ENCODE measurements at regions not wholly inside any gene's neighbourhood (a gene's known extent, or its start where the extent isn't known, plus 50 kb on each side); places are given as distances from the start of the nearest gene placed in this dataset.
A peak's percentile ranks its signal among the peaks of the same experiment; 100 is the strongest.

- no peaks in the 10 kb centered on the region for H3K79me2 ChIP-seq (ENCODE audit: insufficient read depth, low read length)
- no peaks in the 10 kb centered on the region for H3K36me3 ChIP-seq (ENCODE audit: insufficient read depth, low read length)
- no peaks in the 10 kb centered on the region for H3K9me3 ChIP-seq (ENCODE audit: insufficient read depth, low read depth, low read length)
- H3K9ac ChIP-seq (ENCODE audit: low read depth, low read length, poor library complexity, severe bottlenecking): no peak overlapping the region
- H3F3A ChIP-seq (ENCODE audit: low read depth): no peaks in the 10 kb centered on the region
- no peaks in the 10 kb centered on the region for H3K9me2 ChIP-seq (replicated peaks; ENCODE audit: low read depth, low read length)
- no peaks in the 10 kb centered on the region for H3K4me1 ChIP-seq (ENCODE audit: insufficient read depth, low read length, poor library complexity, severe bottlenecking)
- H3K4me3 ChIP-seq (ENCODE audit: low read length, poor library complexity, severe bottlenecking): no peak overlapping the region
- H4K20me1 ChIP-seq (ENCODE audit: insufficient read depth, low read length, poor library complexity, severe bottlenecking): no peaks in the 10 kb centered on the region
- H3K27me3 ChIP-seq (ENCODE audit: insufficient read depth, low read length, poor library complexity, severe bottlenecking): no peaks in the 10 kb centered on the region
- H3K4me2 ChIP-seq (ENCODE audit: low read depth, low read length, poor library complexity, severe bottlenecking): no peak overlapping the region
- TF ChIP-seq, protein P1, sequence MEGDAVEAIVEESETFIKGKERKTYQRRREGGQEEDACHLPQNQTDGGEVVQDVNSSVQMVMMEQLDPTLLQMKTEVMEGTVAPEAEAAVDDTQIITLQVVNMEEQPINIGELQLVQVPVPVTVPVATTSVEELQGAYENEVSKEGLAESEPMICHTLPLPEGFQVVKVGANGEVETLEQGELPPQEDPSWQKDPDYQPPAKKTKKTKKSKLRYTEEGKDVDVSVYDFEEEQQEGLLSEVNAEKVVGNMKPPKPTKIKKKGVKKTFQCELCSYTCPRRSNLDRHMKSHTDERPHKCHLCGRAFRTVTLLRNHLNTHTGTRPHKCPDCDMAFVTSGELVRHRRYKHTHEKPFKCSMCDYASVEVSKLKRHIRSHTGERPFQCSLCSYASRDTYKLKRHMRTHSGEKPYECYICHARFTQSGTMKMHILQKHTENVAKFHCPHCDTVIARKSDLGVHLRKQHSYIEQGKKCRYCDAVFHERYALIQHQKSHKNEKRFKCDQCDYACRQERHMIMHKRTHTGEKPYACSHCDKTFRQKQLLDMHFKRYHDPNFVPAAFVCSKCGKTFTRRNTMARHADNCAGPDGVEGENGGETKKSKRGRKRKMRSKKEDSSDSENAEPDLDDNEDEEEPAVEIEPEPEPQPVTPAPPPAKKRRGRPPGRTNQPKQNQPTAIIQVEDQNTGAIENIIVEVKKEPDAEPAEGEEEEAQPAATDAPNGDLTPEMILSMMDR (conservative IDR thresholded peaks at IDR 0.05; ENCODE audit: low read length): no peak
- no peak for TF ChIP-seq EZH2phosphoT487 (IDR thresholded peaks at IDR 0.05; ENCODE audit: borderline replicate concordance)
- H2AFZ ChIP-seq (ENCODE audit: low read length): no peak overlapping the region
These were observed 176.4 kb upstream of the PALMD start for GRCh38 chr1:99469550-99469971.

DNA sequence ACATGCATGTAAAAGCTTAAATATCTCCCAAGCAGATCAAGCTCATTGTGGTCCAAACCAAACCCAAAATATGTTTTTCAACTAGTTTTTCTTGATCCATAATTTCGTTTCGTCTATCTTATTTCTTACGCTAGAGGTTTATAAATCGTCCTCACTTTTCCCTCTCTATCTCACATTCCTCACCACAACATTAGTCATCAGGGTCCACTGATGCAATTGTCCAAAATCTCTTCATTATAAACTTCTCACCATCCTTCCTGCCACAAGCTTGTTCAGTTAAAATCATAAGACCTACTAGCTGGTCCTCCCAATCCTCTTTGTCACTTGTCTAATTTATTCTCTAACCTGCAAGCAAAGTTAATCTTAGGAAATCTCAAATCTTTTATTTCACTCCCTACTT is 173.0 kb upstream of the PALMD start:
- no peaks in the 10 kb centered on the region for H3K4me1 ChIP-seq (ENCODE audit: insufficient read depth, low read length, poor library complexity, severe bottlenecking)
- H4K20me1 ChIP-seq (ENCODE audit: insufficient read depth, low read length, poor library complexity, severe bottlenecking): no peaks in the 10 kb centered on the region
- no peak overlapping the region for H3K4me2 ChIP-seq (ENCODE audit: low read depth, low read length, poor library complexity, severe bottlenecking)
- no peak overlapping the region for H2AFZ ChIP-seq (ENCODE audit: low read length)
- H3K79me2 ChIP-seq (ENCODE audit: insufficient read depth, low read length): no peaks in the 10 kb centered on the region
- no peak overlapping the region for H3K9ac ChIP-seq (ENCODE audit: low read depth, low read length, poor library complexity, severe bottlenecking)
- no peak overlapping the region for H3K4me3 ChIP-seq (ENCODE audit: low read length, poor library complexity, severe bottlenecking)
- no peaks in the 10 kb centered on the region for H3K9me3 ChIP-seq (ENCODE audit: insufficient read depth, low read depth, low read length)
- H3K9me2 ChIP-seq (replicated peaks; ENCODE audit: low read depth, low read length): no peaks in the 10 kb centered on the region
- no peaks in the 10 kb centered on the region for H3F3A ChIP-seq (ENCODE audit: low read depth)
- H3K27me3 ChIP-seq (ENCODE audit: insufficient read depth, low read length, poor library complexity, severe bottlenecking): no peaks in the 10 kb centered on the region
- no peak for TF ChIP-seq EZH2phosphoT487 (IDR thresholded peaks at IDR 0.05; ENCODE audit: borderline replicate concordance)
- TF ChIP-seq, protein P1 (conservative IDR thresholded peaks at IDR 0.05; ENCODE audit: low read length): no peak
- H3K36me3 ChIP-seq (ENCODE audit: insufficient read depth, low read length): no peaks in the 10 kb centered on the region

DNA sequence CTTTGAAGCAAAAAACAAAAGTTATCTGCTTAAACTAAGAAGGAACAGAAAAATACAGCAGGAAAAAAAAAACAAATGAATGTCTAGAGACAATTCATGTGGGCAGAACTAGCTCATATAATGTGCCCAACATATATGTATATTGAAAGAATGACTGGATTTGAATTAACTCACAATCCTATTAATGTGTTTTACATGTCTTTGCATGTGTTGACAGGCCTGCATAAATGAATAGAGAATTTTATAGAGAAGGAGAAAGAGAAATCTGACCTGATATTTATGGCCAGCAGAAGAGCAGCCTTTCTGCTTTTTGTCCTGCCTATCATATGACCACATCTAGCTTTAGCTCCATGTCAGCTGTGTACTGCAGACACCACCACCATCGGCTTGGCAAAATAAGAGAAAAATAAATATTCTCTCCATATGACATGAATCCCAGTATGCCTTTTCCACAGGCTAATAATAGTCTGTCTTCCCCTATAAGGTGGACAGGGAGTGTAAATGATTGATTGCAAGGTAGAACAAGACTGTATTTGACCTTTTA is 171.5 kb upstream of the PALMD start:
- Histone ChIP-seq H4K20me1 (ENCODE audit: insufficient read depth, low read length, poor library complexity, severe bottlenecking) (no peaks in the 10 kb centered on the region), H3F3A (ENCODE audit: low read depth) (no peaks in the 10 kb centered on the region), H3K27me3 (ENCODE audit: insufficient read depth, low read length, poor library complexity, severe bottlenecking) (no peaks in the 10 kb centered on the region), H3K4me3 (ENCODE audit: low read length, poor library complexity, severe bottlenecking) (no peak overlapping the region), H3K79me2 (ENCODE audit: insufficient read depth, low read length) (no peaks in the 10 kb centered on the region), H3K4me2 (ENCODE audit: low read depth, low read length, poor library complexity, severe bottlenecking) (no peak overlapping the region), H3K9me2 (replicated peaks; ENCODE audit: low read depth, low read length) (no peaks in the 10 kb centered on the region), H3K9ac (ENCODE audit: low read depth, low read length, poor library complexity, severe bottlenecking) (no peak overlapping the region), H3K4me1 (ENCODE audit: insufficient read depth, low read length, poor library complexity, severe bottlenecking) (no peaks in the 10 kb centered on the region), H3K9me3 (ENCODE audit: insufficient read depth, low read depth, low read length) (no peaks in the 10 kb centered on the region), H2AFZ (ENCODE audit: low read length) (0 out of 2 replicates have a peak overlapping the region, but pooled peaks have one; percentile 15), H3K36me3 (ENCODE audit: insufficient read depth, low read length) (no peaks in the 10 kb centered on the region)
- TF ChIP-seq EZH2phosphoT487 (IDR thresholded peaks at IDR 0.05; ENCODE audit: borderline replicate concordance): no peak
- TF ChIP-seq, protein P1 (conservative IDR thresholded peaks at IDR 0.05; ENCODE audit: low read length): no peak
